Prostate gland (tissue), 2 donors: ENCODE measurements at regions not wholly inside any gene's neighbourhood (a gene's known extent, or its start where the extent isn't known, plus 50 kb on each side); places are given as distances from the start of the nearest gene placed in this dataset.
A peak's percentile ranks its signal among the peaks of the same experiment; 100 is the strongest.

ENCODE experiments used
- DNase-seq: peaks from one replicate; pipeline ENCODE4 v3.0.0-alpha.2; 2019; ENCODE audit warnings: low spot score
- H3K27ac ChIP-seq, 2 donors: fragments of 200-600 bp; sonication (generic); 2 replicates each; pipeline ENCODE4 v1.5.1; 2017 to 2019
- H3K27me3 ChIP-seq: fragments of 200-600 bp; sonication (generic); replicated peaks from 2 replicates; pipeline ENCODE4 v1.5.1; 2019; ENCODE audit not compliant: insufficient read depth
- H3K36me3 ChIP-seq, 2 donors: fragments of 200-600 bp; sonication (generic); 1 replicate in 1 of 2; 2 replicates in 1 of 2; pipeline versions ENCODE4 v1.5.1 to v1.8.1; 2017 to 2019
- H3K4me1 ChIP-seq: fragments of 200-600 bp; sonication (generic); replicated peaks from 2 replicates; pipeline ENCODE4 v1.5.1; 2019
- H3K4me3 ChIP-seq, 2 donors: fragments of 200-600 bp; sonication (generic); 2 replicates each; pipeline ENCODE4 v1.5.1; 2017 to 2019
- H3K9me3 ChIP-seq: fragments of 200-600 bp; sonication (generic); 2 replicates; pipeline ENCODE4 v1.5.1; 2017
- CTCF ChIP-seq, 4 experiments: fragments of 200-600 bp in 2 of 4; fragments of 450-650 bp in 2 of 4; sonication (generic) in 2 of 4; IDR thresholded peaks; 1 replicate in 3 of 4; 2 replicates in 1 of 4; pipeline ENCODE4 v1.5.1; 2016 to 2019; ENCODE audit warnings: antibody characterized with exemption in 4 of 4, mild to moderate bottlenecking in 2 of 4, moderate library complexity in 2 of 4
- POLR2A ChIP-seq: fragments of 450-650 bp; IDR thresholded peaks from one replicate; pipeline ENCODE4 v1.6.1; 2016; ENCODE audit warnings: antibody characterized with exemption, mild to moderate bottlenecking
- POLR2AphosphoS5 ChIP-seq: sonication (generic); formaldehyde crosslinking; IDR thresholded peaks from one replicate; pipeline ENCODE4 v1.6.1; 2017; ENCODE audit warnings: antibody characterized with exemption
- WGBS: methylation state at CpG from one replicate; pipeline ENCODE4 v1.1.5; 2018; 5-methylcytosine and 5-hydroxymethylcytosine counted together
- intact Hi-C: fragments of 100-400 bp; cut with DNase I; formaldehyde crosslinking; loops from one replicate; pipeline ENCODE4 v1.14.2; 2022

DNA sequence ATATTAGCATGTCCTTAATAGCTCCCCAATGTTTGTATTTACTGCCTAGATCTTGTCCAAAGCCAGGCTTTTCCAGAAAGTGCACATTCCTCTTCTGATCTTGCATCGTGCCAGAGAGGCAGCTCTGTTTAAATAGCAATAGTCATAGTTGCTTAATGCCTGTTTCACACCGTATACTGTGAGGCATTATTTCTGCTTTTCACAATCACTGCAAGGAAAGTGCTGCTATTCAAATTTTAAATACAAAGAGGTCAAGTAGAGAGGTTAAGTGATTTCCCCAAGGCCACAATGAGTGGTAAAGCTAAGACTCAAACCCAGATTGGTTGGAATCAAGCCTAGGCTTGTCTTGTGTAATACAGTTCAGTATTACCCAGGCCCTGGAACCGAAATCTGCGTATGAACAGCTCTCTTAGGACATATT, 153.6 kb downstream of the SNX18 start:
- H3K27ac ChIP-seq = no peak overlapping the region
- peak; percentile 66 for TF ChIP-seq POLR2AphosphoS5
- TF ChIP-seq CTCF (IDR thresholded peaks at IDR 0.05) = no peak
- no peaks in the 10 kb centered on the region for H3K9me3 ChIP-seq
- H3K27me3 ChIP-seq = no peaks in the 10 kb centered on the region
- no peaks in the 10 kb centered on the region for H3K36me3 ChIP-seq
- no peaks in the 10 kb centered on the region for H3K4me1 ChIP-seq
- DNase-seq = peak; percentile 27
- H3K4me3 ChIP-seq = no peak overlapping the region
- intact Hi-C loops = no loop called here
- 53% methylated on average over 4 of the region's 4 CpGs for WGBS

DNA sequence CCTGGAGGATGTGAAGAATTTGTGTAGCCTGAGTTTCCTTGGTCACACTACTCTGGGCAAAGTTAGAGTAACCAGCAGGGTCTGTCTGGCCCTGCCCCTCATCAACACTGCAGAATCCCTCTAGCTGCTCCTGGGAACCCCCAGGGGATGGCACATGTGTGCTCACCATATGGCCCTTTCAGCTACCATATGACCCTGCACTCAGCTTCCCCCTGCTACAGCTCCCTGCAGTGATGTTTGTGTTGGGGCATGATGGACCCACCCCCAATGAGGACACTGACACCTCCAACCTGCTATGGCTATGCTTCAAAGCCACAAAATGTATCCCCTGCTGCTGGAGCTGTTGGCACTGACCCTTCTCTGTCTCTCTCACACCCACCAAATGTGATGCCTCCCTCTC, 152.7 kb downstream of the SNX18 start:
- H3K27me3 ChIP-seq = no peaks in the 10 kb centered on the region
- no peak for DNase-seq
- TF ChIP-seq CTCF (IDR thresholded peaks at IDR 0.05) (no peak), POLR2AphosphoS5 (no peak), POLR2A (no peak)
- no peaks in the 10 kb centered on the region for H3K9me3 ChIP-seq
- H3K36me3 ChIP-seq = no peaks in the 10 kb centered on the region
- no peaks in the 10 kb centered on the region for H3K4me1 ChIP-seq
- no peak overlapping the region for H3K4me3 ChIP-seq
- H3K27ac ChIP-seq = no peak overlapping the region
- intact Hi-C loops = no loop called here

GRCh38 chr5:54669845-54670244, 152.3 kb downstream of the SNX18 start:
- no peaks in the 10 kb centered on the region for H3K9me3 ChIP-seq
- H3K36me3 ChIP-seq = no peaks in the 10 kb centered on the region
- 78% methylated on average over 1 of the region's 1 CpG for WGBS
- intact Hi-C loops = loop anchor here (10.0 kb wide), 1 partner anchor 145 kb away; no protein-coding TSS in a partner anchor
- TF ChIP-seq POLR2AphosphoS5 = no peak
- no peaks in the 10 kb centered on the region for H3K4me1 ChIP-seq
- no peak for DNase-seq
- no peak overlapping the region for H3K27ac ChIP-seq
- H3K27me3 ChIP-seq = no peaks in the 10 kb centered on the region
- no peak overlapping the region for H3K4me3 ChIP-seq

GRCh38 chr5:54669285-54669684, 151.7 kb downstream of the SNX18 start:
- Histone ChIP-seq H3K36me3 (no peaks in the 10 kb centered on the region), H3K4me1 (no peaks in the 10 kb centered on the region), H3K9me3 (no peaks in the 10 kb centered on the region), H3K4me3 (no peak overlapping the region), H3K27me3 (no peaks in the 10 kb centered on the region), H3K27ac (no peak overlapping the region)
- WGBS = 44% methylated on average over 1 of the region's 1 CpG
- no peak for DNase-seq
- TF ChIP-seq POLR2AphosphoS5 (no peak), CTCF (IDR thresholded peaks at IDR 0.05) (no peak), POLR2A (no peak)
- intact Hi-C loops = loop anchor here (10.0 kb wide), 1 partner anchor 144 kb away; no protein-coding TSS in a partner anchor

DNA sequence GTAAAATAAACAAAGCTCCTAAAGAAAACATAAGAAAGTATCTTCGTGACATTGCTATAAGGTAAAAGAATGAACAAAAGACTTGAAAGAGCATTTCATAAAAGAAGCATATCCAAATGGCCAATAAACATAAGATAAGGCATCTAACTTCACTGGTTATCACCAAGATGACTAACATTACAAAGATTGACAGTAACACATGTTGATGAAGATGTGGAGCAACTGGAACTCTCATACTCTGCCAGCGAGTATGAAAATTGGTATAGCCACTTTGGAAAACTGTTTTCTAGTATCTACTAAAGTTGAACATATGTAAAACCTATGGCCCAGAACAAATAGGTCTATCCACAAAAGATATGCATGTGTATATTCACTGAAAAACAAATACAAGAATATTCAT, 150.5 kb downstream of the SNX18 start:
- Histone ChIP-seq H3K9me3 (no peaks in the 10 kb centered on the region), H3K27me3 (no peaks in the 10 kb centered on the region), H3K4me3 (no peak overlapping the region), H3K36me3 (no peaks in the 10 kb centered on the region), H3K27ac (no peak overlapping the region), H3K4me1 (no peaks in the 10 kb centered on the region)
- TF ChIP-seq CTCF (IDR thresholded peaks at IDR 0.05) (no peak), POLR2AphosphoS5 (no peak), POLR2A (no peak)
- DNase-seq = no peak
- WGBS = 96% methylated on average over 2 of the region's 2 CpGs
- intact Hi-C loops = loop anchor here (10.0 kb wide), 1 partner anchor 143 kb away; no protein-coding TSS in a partner anchor
